HUES64 (cell line): ENCODE measurements at regions not wholly inside any gene's neighbourhood (a gene's known extent, or its start where the extent isn't known, plus 50 kb on each side); places are given as distances from the start of the nearest gene placed in this dataset.
"Not testable (repeated sequence)": the region's sequence is repeated elsewhere in the genome, so short reads cannot be mapped to it uniquely, and the experiment has no call there.

Experiments used
- H3K27ac ChIP-seq: 2 replicates; pipeline ENCODE4 v1.7.0; 2013; ENCODE audit warnings: low read depth, low read length, inconsistent platforms
- H3K27me3 ChIP-seq: 2 replicates; pipeline ENCODE4 v1.6.1; 2013; ENCODE audit warnings: mild to moderate bottlenecking, low read length; ENCODE audit not compliant: insufficient read depth
- H3K36me3 ChIP-seq: 2 replicates; pipeline ENCODE4 v1.6.1; 2013; ENCODE audit warnings: mild to moderate bottlenecking, low read length; ENCODE audit not compliant: insufficient read depth
- H3K4me1 ChIP-seq: 2 replicates; pipeline ENCODE4 v1.6.1; 2013; ENCODE audit warnings: mild to moderate bottlenecking, low read length, moderate library complexity; ENCODE audit not compliant: insufficient read depth
- H3K4me3 ChIP-seq: 2 replicates; pipeline ENCODE4 v1.5.1; 2013; ENCODE audit warnings: mild to moderate bottlenecking, low read length, moderate library complexity
- H3K9ac ChIP-seq: 2 replicates; pipeline ENCODE4 v1.6.1; 2013; ENCODE audit warnings: mild to moderate bottlenecking, low read depth, low read length
- H3K9me3 ChIP-seq: 2 replicates; pipeline ENCODE4 v1.6.1; 2013; ENCODE audit warnings: low read depth, low read length; ENCODE audit not compliant: insufficient read depth
- WGBS: fragments of 150-250, 120-280 bp; methylation state at CpG from one replicate; pipeline ENCODE4 v1.1.7; 2013; ENCODE audit warnings: missing lambda C conversion rate; 5-methylcytosine and 5-hydroxymethylcytosine counted together

GRCh38 chr2:105510761-105511528 lies 112.1 kb upstream of the FHL2 start:
- H3K36me3 ChIP-seq = no peaks in the 10 kb centered on the region
- no peak overlapping the region for H3K27ac ChIP-seq
- H3K27me3 ChIP-seq = no peaks in the 10 kb centered on the region
- no peak overlapping the region for H3K4me3 ChIP-seq
- WGBS = 86% methylated on average over 3 of the region's 4 CpGs
- no peaks in the 10 kb centered on the region for H3K9me3 ChIP-seq
- H3K4me1 ChIP-seq = no peaks in the 10 kb centered on the region
- H3K9ac ChIP-seq = no peak overlapping the region

GRCh38 chr2:105509269-105510086 lies 110.6 kb upstream of the FHL2 start:
- no peak overlapping the region for H3K9ac ChIP-seq
- no peaks in the 10 kb centered on the region for H3K9me3 ChIP-seq
- H3K36me3 ChIP-seq = no peaks in the 10 kb centered on the region
- H3K4me3 ChIP-seq = no peak overlapping the region
- no peak overlapping the region for H3K27ac ChIP-seq
- 71% methylated on average over 6 of the region's 6 CpGs for WGBS
- H3K4me1 ChIP-seq = no peaks in the 10 kb centered on the region
- no peaks in the 10 kb centered on the region for H3K27me3 ChIP-seq

DNA sequence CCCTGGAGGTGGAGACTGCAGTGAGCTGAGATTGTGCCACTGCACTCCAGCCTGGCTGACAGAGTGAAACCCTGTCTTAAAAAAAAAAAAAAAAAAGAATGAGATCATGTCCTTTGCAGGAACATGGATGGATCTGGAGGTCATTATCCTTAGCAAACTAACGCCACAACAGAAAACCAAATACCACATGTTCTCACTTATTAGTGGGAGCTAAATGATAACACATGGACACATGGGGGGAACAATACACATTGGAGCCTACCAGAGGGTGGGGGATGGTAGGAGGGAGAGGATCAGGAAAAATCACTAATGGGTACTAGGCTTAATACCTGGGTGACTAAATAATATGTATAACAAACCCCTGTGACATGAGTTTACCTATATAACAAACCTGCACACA lies 108.0 kb upstream of the FHL2 start:
- not testable (repeated sequence) for H3K27ac ChIP-seq, H3K27me3 ChIP-seq, H3K9me3 ChIP-seq, H3K4me1 ChIP-seq, H3K36me3 ChIP-seq, H3K4me3 ChIP-seq, H3K9ac ChIP-seq
- WGBS = no CpG with 5 or more reads among the region's 1 CpG

- no peak overlapping the region for H3K4me3 ChIP-seq
- peaks cover 3% of the 10 kb centered on the region; the same call in 1 of the 2 replicates for H3K9me3 ChIP-seq
- H3K4me1 ChIP-seq = peaks cover 7% of the 10 kb centered on the region; the same call in 1 of the 2 replicates
- H3K9ac ChIP-seq = no peak overlapping the region
- H3K36me3 ChIP-seq = no peaks in the 10 kb centered on the region
- H3K27me3 ChIP-seq = no peaks in the 10 kb centered on the region
- H3K27ac ChIP-seq = no peak overlapping the region
Observed at GRCh38 chr2:105504459-105504858, 105.6 kb upstream of the FHL2 start.

DNA sequence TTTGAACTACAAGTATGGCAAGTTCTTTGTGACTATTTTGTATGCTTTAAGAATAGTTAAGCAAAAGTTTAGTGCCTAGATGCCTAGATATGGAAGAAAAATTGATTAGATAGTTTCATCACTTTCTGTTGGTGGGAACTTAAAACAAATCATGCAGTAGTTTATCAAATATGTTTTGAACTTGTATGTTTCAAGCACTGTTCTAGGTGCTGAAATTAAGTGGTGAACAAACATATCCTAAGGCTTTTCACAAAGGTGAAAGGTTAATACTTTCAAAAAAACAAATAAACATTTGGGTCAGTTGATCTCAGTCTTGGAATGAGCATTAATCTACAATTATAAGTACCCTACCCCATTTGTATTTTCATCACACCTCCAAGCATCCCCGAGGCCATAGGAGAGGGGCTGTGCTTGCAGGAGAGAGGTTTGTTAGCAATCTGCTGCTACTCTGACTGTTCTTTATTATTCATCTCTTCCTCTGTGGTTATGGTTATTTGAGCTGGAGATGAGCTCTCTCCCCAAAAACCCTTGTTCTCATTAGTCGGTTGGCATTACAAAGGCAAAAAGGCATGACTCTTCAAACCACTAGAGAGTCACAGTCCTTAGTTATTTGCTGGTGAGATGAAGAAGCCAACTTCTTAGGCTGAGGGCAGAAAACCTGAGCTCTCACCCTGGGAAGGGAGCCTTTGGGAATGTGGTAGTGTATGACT lies 103.9 kb upstream of the FHL2 start:
- Histone ChIP-seq H3K4me1 (peaks cover 7% of the 10 kb centered on the region; the same call in 1 of the 2 replicates), H3K27me3 (no peaks in the 10 kb centered on the region), H3K4me3 (no peak overlapping the region), H3K9ac (no peak overlapping the region), H3K36me3 (no peaks in the 10 kb centered on the region), H3K9me3 (peaks cover 3% of the 10 kb centered on the region; the same call in 1 of the 2 replicates), H3K27ac (no peak overlapping the region)
- WGBS = 50% methylated on average over 1 of the region's 2 CpGs

- Histone ChIP-seq H3K36me3 (no peaks in the 10 kb centered on the region), H3K4me3 (no peak overlapping the region), H3K9me3 (peaks cover 3% of the 10 kb centered on the region; the same call in 1 of the 2 replicates), H3K27ac (no peak overlapping the region), H3K4me1 (peaks cover 4% of the 10 kb centered on the region; the same call in 1 of the 2 replicates), H3K9ac (no peak overlapping the region), H3K27me3 (no peaks in the 10 kb centered on the region)
- 94% methylated on average over 5 of the region's 5 CpGs for WGBS
Observed at GRCh38 chr2:105498281-105498846, 99.5 kb upstream of the FHL2 start.

DNA sequence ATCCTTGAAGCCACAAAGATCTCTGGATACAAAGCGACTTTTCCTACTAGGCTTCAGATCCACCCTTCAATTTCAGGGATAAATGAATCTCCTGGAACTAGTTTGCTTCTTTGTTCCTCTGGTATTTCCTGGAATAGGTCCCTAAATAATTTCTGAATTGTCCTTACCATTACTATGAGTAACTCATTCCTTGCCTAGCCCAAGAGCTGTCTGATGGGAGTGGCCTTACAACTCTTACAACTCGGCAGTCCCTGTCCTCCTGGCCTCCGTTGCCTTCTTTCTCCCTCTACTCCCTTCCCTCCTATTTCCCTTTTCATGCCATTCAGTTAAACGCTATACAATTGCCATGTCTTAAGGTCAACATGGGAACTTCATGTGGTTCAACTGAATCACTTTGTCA lies 98.2 kb upstream of the FHL2 start:
- Histone ChIP-seq H3K4me3 (no peak overlapping the region), H3K27ac (no peak overlapping the region)
- WGBS = 92% methylated on average over 4 of the region's 4 CpGs

GRCh38 chr2:105496271-105496670 lies 97.4 kb upstream of the FHL2 start:
- no peaks in the 10 kb centered on the region for H3K36me3 ChIP-seq
- WGBS = 94% methylated on average over 3 of the region's 3 CpGs
- H3K27ac ChIP-seq = no peak overlapping the region
- H3K4me1 ChIP-seq = no peaks in the 10 kb centered on the region
- H3K9ac ChIP-seq = no peak overlapping the region
- H3K27me3 ChIP-seq = no peaks in the 10 kb centered on the region
- H3K4me3 ChIP-seq = no peak overlapping the region
- peaks cover 10% of the 10 kb centered on the region for H3K9me3 ChIP-seq

More for the DNA sequence above, 98.2 kb upstream of the FHL2 start:
- no peaks in the 10 kb centered on the region for H3K4me1 ChIP-seq
- H3K27me3 ChIP-seq = no peaks in the 10 kb centered on the region
- H3K9me3 ChIP-seq = peaks cover 13% of the 10 kb centered on the region
- H3K36me3 ChIP-seq = no peaks in the 10 kb centered on the region
- no peak overlapping the region for H3K9ac ChIP-seq

DNA sequence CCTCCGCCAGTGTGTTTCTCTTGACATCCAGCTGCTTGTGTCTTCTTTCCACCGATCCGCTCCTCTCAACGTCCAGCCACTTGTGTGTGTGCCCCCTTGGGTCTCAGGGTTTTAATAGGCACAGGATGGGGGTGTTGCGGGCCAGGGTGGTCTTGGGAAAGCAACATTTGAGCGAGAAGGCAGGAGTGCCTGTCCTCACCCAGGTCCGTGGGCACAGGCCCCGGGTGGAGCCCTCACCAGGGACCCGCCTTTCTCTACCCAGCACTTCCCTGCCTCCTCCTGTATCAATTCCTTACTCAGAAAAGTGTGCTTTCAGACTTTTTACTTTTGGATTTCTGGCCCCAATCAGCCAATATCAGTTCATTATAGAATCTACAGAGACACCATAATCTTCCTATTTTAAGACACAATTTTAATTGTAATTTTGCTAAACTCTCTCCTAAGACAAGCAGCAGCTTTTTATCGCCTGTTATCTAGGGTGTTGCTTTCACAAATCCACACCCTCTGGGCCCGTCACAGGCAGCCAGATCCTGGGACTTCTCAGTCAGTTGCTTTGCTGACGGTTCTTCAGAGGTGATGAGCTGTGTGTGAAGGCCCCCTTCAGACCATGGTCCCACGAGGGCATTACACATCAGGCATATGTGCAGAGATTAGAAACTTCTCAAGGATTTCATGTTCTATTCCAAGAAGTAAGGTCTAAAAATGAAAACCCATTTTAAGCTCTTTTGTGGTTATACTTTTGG lies 96.0 kb upstream of the FHL2 start:
- H3K27me3 ChIP-seq = no peaks in the 10 kb centered on the region
- no peaks in the 10 kb centered on the region for H3K36me3 ChIP-seq
- H3K4me3 ChIP-seq = no peak overlapping the region
- H3K9me3 ChIP-seq = peaks cover 10% of the 10 kb centered on the region
- no peak overlapping the region for H3K9ac ChIP-seq
- H3K27ac ChIP-seq = no peak overlapping the region
- WGBS = 91% methylated on average over 13 of the region's 13 CpGs
- no peaks in the 10 kb centered on the region for H3K4me1 ChIP-seq

DNA sequence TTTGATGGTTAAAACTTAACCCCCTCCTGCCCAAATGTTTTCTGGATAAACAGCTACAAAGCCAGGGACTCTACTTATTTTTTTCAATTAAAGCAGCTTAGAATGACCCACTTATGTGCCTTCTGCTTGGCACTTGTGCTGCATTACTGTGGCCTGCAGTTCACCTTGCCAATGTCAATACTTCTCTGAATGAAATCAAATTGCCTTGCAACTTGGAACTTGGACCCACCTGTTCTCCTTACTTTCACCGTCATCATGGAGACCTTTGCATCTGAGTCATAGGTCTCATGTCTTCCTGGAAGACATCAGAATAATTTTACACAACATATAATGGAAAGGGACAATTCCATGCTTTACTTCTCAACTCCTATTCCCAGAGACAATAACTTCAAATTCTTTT lies 92.1 kb upstream of the FHL2 start:
- WGBS = 100% methylated on average over 1 of the region's 1 CpG

More for the DNA sequence above, 92.1 kb upstream of the FHL2 start:
- H3K4me3 ChIP-seq = no peak overlapping the region
- H3K36me3 ChIP-seq = no peaks in the 10 kb centered on the region
- H3K4me1 ChIP-seq = no peaks in the 10 kb centered on the region
- no peak overlapping the region for H3K27ac ChIP-seq
- peaks cover 10% of the 10 kb centered on the region for H3K9me3 ChIP-seq
- H3K9ac ChIP-seq = no peak overlapping the region
- H3K27me3 ChIP-seq = no peaks in the 10 kb centered on the region
